ENCODE measurements at regions not wholly inside any gene's neighbourhood (a gene's known extent, or its start where the extent isn't known, plus 50 kb on each side); places are given as distances from the start of the nearest gene placed in this dataset.

DNA sequence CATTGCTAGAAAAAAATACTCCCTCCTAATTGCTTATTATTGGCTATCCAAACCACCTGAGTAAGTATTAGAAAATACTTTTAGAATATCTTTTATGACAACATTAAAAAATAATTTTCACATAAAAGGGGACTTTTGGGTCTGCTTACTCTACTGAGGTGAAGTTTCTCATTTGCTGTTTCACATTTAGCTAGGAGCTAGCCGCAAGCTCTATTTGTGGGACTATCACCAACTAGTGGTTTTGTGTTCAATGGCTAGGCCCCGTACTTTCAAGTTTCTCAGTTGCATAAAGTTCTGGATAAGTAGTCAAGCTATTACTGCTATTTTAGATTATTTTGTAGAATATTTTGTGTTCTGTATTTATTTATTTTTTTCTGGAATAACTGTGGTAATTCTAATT lies 244.2 kb upstream of the SLITRK3 start:
- no peaks in the 10 kb centered on the region for H3K9me3 ChIP-seq (ENCODE audit: severe bottlenecking)
- no peaks in the 10 kb centered on the region for H3K27me3 ChIP-seq (ENCODE audit: insufficient read depth, poor library complexity, severe bottlenecking)
- H3K27ac ChIP-seq (ENCODE audit: poor library complexity, severe bottlenecking), result no peak overlapping the region
- TF ChIP-seq, protein P1, sequence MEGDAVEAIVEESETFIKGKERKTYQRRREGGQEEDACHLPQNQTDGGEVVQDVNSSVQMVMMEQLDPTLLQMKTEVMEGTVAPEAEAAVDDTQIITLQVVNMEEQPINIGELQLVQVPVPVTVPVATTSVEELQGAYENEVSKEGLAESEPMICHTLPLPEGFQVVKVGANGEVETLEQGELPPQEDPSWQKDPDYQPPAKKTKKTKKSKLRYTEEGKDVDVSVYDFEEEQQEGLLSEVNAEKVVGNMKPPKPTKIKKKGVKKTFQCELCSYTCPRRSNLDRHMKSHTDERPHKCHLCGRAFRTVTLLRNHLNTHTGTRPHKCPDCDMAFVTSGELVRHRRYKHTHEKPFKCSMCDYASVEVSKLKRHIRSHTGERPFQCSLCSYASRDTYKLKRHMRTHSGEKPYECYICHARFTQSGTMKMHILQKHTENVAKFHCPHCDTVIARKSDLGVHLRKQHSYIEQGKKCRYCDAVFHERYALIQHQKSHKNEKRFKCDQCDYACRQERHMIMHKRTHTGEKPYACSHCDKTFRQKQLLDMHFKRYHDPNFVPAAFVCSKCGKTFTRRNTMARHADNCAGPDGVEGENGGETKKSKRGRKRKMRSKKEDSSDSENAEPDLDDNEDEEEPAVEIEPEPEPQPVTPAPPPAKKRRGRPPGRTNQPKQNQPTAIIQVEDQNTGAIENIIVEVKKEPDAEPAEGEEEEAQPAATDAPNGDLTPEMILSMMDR (IDR thresholded peaks at IDR 0.05; ENCODE audit: poor library complexity, severe bottlenecking), result no peak
- ATAC-seq (ENCODE audit: low read depth) (no peak), DNase-seq (ENCODE audit: low spot score) (no peak)
- H3K4me3 ChIP-seq (ENCODE audit: severe bottlenecking), result no peak overlapping the region
- H3K36me3 ChIP-seq (ENCODE audit: low read depth), result no peaks in the 10 kb centered on the region
- H3K4me1 ChIP-seq (ENCODE audit: insufficient read depth, poor library complexity, severe bottlenecking), result peaks cover 6% of the 10 kb centered on the region

DNA sequence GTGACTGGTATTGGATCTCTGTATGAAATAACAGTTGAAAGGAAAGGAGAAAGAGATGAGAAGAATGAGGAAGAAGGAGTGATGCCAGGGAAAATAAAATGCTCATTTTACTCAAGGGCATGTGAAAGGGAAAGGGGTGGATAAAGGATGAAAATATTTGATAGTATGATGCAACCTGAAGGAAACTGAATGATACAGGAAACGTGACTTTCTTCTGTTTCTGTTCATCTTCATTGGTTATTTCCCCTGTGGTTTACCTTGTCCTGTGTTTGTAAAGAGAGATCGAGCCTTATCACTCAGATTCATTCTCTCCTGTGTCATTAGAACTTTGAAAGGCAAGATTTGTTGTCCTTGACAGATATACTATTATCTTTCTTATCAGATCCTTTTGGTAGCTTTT lies 243.6 kb upstream of the SLITRK3 start:
- TF ChIP-seq, protein P1 (IDR thresholded peaks at IDR 0.05; ENCODE audit: poor library complexity, severe bottlenecking), result no peak
- Histone ChIP-seq H3K36me3 (ENCODE audit: low read depth) (no peaks in the 10 kb centered on the region), H3K27ac (ENCODE audit: poor library complexity, severe bottlenecking) (no peak overlapping the region), H3K27me3 (ENCODE audit: insufficient read depth, poor library complexity, severe bottlenecking) (no peaks in the 10 kb centered on the region), H3K4me1 (ENCODE audit: insufficient read depth, poor library complexity, severe bottlenecking) (peaks cover 6% of the 10 kb centered on the region), H3K4me3 (ENCODE audit: severe bottlenecking) (no peak overlapping the region), H3K9me3 (ENCODE audit: severe bottlenecking) (no peaks in the 10 kb centered on the region)
- no peak for ATAC-seq (ENCODE audit: low read depth)
- DNase-seq (ENCODE audit: low spot score), result no peak

DNA sequence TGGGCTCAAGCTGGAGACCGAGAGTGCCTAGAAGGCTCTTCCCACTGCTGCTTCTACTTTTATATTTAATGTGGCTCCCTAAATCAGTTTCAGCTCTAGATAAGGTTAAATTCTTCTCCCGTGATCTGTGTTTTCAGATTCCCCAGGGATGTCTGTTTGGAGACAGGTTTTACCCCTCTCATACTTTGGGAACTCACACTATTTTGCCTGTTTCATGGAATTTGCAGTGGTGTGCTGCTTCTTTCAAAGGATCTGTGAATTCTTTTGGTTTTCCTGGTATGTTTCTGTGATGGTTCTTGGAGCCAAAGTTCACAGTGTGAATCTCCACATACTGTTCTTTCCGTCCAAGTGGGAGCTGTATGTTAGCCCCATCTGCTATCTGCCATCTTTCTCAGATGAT lies 238.3 kb upstream of the SLITRK3 start:
- no peak overlapping the region for H3K4me3 ChIP-seq (ENCODE audit: severe bottlenecking)
- ATAC-seq (ENCODE audit: low read depth) (no peak), DNase-seq (ENCODE audit: low spot score) (no peak)
- no peaks in the 10 kb centered on the region for H3K27me3 ChIP-seq (ENCODE audit: insufficient read depth, poor library complexity, severe bottlenecking)
- H3K36me3 ChIP-seq (ENCODE audit: low read depth), result no peaks in the 10 kb centered on the region
- H3K27ac ChIP-seq (ENCODE audit: poor library complexity, severe bottlenecking), result no peak overlapping the region
- TF ChIP-seq, protein P1 (IDR thresholded peaks at IDR 0.05; ENCODE audit: poor library complexity, severe bottlenecking), result no peak
- H3K4me1 ChIP-seq (ENCODE audit: insufficient read depth, poor library complexity, severe bottlenecking), result no peaks in the 10 kb centered on the region
- no peaks in the 10 kb centered on the region for H3K9me3 ChIP-seq (ENCODE audit: severe bottlenecking)

DNA sequence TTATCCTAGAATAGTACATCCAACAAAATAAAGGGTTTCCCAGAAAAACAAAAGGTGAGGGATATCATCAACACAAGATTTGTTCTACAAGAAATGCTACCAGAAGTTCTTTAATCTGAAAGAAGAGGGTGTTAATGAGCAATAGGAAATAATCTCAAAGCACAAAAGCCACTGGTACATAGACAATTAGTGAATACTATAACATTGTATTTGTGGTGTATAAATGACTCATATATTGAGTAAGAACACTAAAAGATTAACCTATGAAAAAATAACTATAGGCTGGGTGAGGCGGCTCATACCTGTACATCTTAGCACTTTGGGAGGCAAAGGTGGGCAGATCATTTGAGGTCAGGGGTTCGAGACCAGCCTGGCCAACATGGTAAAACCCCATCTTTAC lies 210.2 kb upstream of the SLITRK3 start:
- Histone ChIP-seq H3K4me1 (ENCODE audit: insufficient read depth, poor library complexity, severe bottlenecking) (no peaks in the 10 kb centered on the region), H3K4me3 (ENCODE audit: severe bottlenecking) (no peak overlapping the region), H3K36me3 (ENCODE audit: low read depth) (no peaks in the 10 kb centered on the region), H3K27me3 (ENCODE audit: insufficient read depth, poor library complexity, severe bottlenecking) (no peaks in the 10 kb centered on the region), H3K9me3 (ENCODE audit: severe bottlenecking) (no peaks in the 10 kb centered on the region), H3K27ac (ENCODE audit: poor library complexity, severe bottlenecking) (no peak overlapping the region)
- ATAC-seq (ENCODE audit: low read depth) (no peak; the same call in 2 of the 3 replicates), DNase-seq (ENCODE audit: low spot score) (no peak)
- TF ChIP-seq, protein P1 (IDR thresholded peaks at IDR 0.05; ENCODE audit: poor library complexity, severe bottlenecking), result no peak

DNA sequence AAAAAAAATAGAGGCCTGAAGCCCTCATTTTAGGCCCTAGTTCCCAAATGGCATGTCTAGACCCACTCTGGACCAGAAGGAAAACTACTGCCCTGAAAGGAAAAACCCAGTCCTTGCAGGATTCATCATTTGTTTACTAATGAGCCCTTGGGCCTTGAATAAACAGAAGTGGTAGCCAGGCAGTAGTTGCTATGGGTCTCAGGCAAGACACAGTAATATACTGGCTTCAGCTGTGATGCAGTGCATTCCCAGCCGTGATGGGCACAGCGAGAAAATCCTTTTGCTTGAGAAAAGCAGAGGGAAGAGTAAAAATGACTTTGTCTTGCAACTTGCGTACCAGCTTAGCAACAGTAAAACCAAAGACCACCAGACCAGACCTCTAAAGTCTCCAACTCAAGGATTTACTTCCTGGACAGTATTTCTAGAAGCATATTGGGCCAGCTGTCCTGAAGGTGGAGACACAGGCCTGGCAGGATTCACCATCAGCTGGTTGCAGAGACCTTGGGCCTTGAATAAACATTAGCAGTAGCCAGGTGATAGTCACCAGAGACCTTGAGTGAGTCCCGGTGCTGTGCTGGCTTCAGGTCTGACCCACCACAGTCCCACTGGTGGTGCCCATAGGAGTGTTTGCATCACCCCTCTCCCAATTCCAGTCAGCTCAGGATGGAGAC lies 208.3 kb upstream of the SLITRK3 start:
- H3K9me3 ChIP-seq (ENCODE audit: severe bottlenecking), result no peaks in the 10 kb centered on the region

More for the DNA sequence above, 208.3 kb upstream of the SLITRK3 start:
- ATAC-seq (ENCODE audit: low read depth) (no peak), DNase-seq (ENCODE audit: low spot score) (no peak)
- H3K4me3 ChIP-seq (ENCODE audit: severe bottlenecking), result no peak overlapping the region
- H3K27ac ChIP-seq (ENCODE audit: poor library complexity, severe bottlenecking), result no peak overlapping the region
- no peaks in the 10 kb centered on the region for H3K27me3 ChIP-seq (ENCODE audit: insufficient read depth, poor library complexity, severe bottlenecking)
- H3K4me1 ChIP-seq (ENCODE audit: insufficient read depth, poor library complexity, severe bottlenecking), result no peaks in the 10 kb centered on the region
- TF ChIP-seq, protein P1 (IDR thresholded peaks at IDR 0.05; ENCODE audit: poor library complexity, severe bottlenecking), result no peak
- H3K36me3 ChIP-seq (ENCODE audit: low read depth), result no peaks in the 10 kb centered on the region

Data from RWPE2 (cell line).